OCI-LY3 (cell line): ENCODE measurements at regions not wholly inside any gene's neighbourhood (a gene's known extent, or its start where the extent isn't known, plus 50 kb on each side); places are given as distances from the start of the nearest gene placed in this dataset.

Experiments used
- CTCF ChIP-seq: fragments of 200-600, 300-600 bp; sonication (generic); IDR thresholded peaks from 2 replicates; pipeline ENCODE4 v1.5.1; 2014; ENCODE audit warnings: antibody characterized with exemption, low read length, low read depth
- EZH2phosphoT487 ChIP-seq: fragments of 200-600 bp; shearing (Covaris generic); IDR thresholded peaks from 2 replicates; pipeline ENCODE4 v1.6.1; 2018; ENCODE audit warnings: antibody characterized with exemption, mixed run types, low read depth

GRCh38 chr12:42953021-42953420 is 363.5 kb upstream of the PRICKLE1 start:
- TF ChIP-seq CTCF (no peak), EZH2phosphoT487 (no peak)
